GM20000 (cell line): ENCODE measurements at regions not wholly inside any gene's neighbourhood (a gene's known extent, or its start where the extent isn't known, plus 50 kb on each side); places are given as distances from the start of the nearest gene placed in this dataset.

Experiments
- DNase-seq: peaks from one replicate; pipeline ENCODE4 v3.0.0; 2012; ENCODE audit warnings: low spot score
- CTCF ChIP-seq: IDR thresholded peaks from 2 replicates; pipeline ENCODE4 v1.5.1; 2012; ENCODE audit warnings: mild to moderate bottlenecking, control low read depth; ENCODE audit errors: extremely low read depth, missing control alignments

DNA sequence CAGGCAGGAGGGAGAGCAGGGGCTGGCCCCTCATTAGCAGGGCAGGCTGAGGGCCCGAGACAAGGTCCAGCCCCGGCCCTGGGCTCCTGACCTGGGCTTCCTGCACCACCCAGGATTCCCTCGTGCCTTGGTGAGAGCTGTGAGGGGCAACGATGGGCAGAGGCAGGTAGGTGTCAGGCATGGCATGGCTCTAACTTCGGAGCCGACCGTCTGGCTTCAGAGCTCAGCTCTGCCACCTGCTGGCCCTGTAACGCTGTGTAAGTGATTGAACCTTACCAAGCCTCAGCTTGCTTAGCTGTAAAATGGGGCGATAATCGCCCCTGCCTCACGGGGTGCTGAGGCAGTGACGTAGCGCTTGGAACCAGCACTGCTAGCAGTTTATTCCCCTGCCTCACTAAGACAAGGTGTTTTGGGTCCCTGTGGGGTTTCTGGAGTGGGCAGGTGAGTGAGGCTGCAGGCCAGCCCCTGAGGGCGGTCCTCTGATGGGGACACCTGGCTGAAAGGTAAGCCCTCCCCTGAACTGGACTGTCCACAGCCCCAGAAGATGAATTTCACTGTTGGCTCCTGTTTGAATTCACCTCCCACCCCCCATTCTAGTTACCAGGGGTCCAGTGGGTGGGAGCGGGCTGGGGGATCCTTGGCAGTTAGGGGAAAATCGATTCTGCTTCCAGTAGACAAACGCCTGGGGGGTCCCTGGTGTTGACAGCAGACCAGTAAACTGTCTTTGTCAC is 184.8 kb upstream of the GSE1 start:
- DNase-seq: peak; percentile 86
- peak; percentile 56 for TF ChIP-seq CTCF

- TF ChIP-seq CTCF: no peak
- no peak for DNase-seq
Observed at GRCh38 chr16:85428899-85429775, 184.0 kb upstream of the GSE1 start.

- no peak for DNase-seq
- no peak for TF ChIP-seq CTCF
Observed at GRCh38 chr16:85429776-85430522, 183.2 kb upstream of the GSE1 start.

GRCh38 chr16:85430523-85431421 is 182.3 kb upstream of the GSE1 start:
- no peak for DNase-seq
- TF ChIP-seq CTCF: no peak

- DNase-seq: no peak
Observed at GRCh38 chr16:85431431-85432124, 181.5 kb upstream of the GSE1 start.

More at GRCh38 chr16:85431431-85432124, 181.5 kb upstream of the GSE1 start:
- TF ChIP-seq CTCF: no peak
